SIG-M5 treated with dmso at 0.1 percent for 504 hours (cell line): ENCODE measurements at regions not wholly inside any gene's neighbourhood (a gene's known extent, or its start where the extent isn't known, plus 50 kb on each side); places are given as distances from the start of the nearest gene placed in this dataset.

ENCODE experiments used
- DNase-seq: peaks from one replicate; lab custom pipeline; 2025; ENCODE audit not compliant: unreplicated experiment; lab: John Stamatoyannopoulos, UW

- no peak for DNase-seq
These were observed 215.4 kb upstream of the PGRMC2 start for GRCh38 chr4:128502818-128503527.

GRCh38 chr4:128501239-128501638 lies 213.6 kb upstream of the PGRMC2 start:
- DNase-seq = no peak

- DNase-seq = no peak
These were observed 200.6 kb upstream of the PGRMC2 start for GRCh38 chr4:128488055-128488705.

GRCh38 chr4:128484896-128485295 lies 197.3 kb upstream of the PGRMC2 start:
- DNase-seq = no peak

- no peak for DNase-seq
These were observed 196.2 kb upstream of the PGRMC2 start for GRCh38 chr4:128483816-128484215.

GRCh38 chr4:128483041-128483440 lies 195.4 kb upstream of the PGRMC2 start:
- DNase-seq = no peak

GRCh38 chr4:128481752-128482480 lies 194.3 kb upstream of the PGRMC2 start:
- DNase-seq = no peak

GRCh38 chr4:128480945-128481344 lies 193.3 kb upstream of the PGRMC2 start:
- DNase-seq = no peak

- no peak for DNase-seq
These were observed 189.9 kb upstream of the PGRMC2 start for GRCh38 chr4:128477540-128477939.

- DNase-seq = no peak
These were observed 188.0 kb upstream of the PGRMC2 start for GRCh38 chr4:128475597-128475996.

- no peak for DNase-seq
These were observed 184.0 kb upstream of the PGRMC2 start for GRCh38 chr4:128471576-128471975.

- DNase-seq = no peak
These were observed 183.0 kb upstream of the PGRMC2 start for GRCh38 chr4:128470492-128471053.

GRCh38 chr4:128468123-128468989 lies 180.7 kb upstream of the PGRMC2 start:
- no peak for DNase-seq

GRCh38 chr4:128465523-128465922 lies 177.9 kb upstream of the PGRMC2 start:
- no peak for DNase-seq

- no peak for DNase-seq
These were observed 175.4 kb upstream of the PGRMC2 start for GRCh38 chr4:128463006-128463405.

GRCh38 chr4:128462103-128462783 lies 174.6 kb upstream of the PGRMC2 start:
- no peak for DNase-seq

- peak; percentile 56 for DNase-seq
These were observed 173.9 kb upstream of the PGRMC2 start for GRCh38 chr4:128461291-128462102.

GRCh38 chr4:128459547-128459946 lies 171.9 kb upstream of the PGRMC2 start:
- no peak for DNase-seq

- no peak for DNase-seq
These were observed 171.2 kb upstream of the PGRMC2 start for GRCh38 chr4:128458816-128459215.
